ENCODE measurements at regions not wholly inside any gene's neighbourhood (a gene's known extent, or its start where the extent isn't known, plus 50 kb on each side); places are given as distances from the start of the nearest gene placed in this dataset.

DNA sequence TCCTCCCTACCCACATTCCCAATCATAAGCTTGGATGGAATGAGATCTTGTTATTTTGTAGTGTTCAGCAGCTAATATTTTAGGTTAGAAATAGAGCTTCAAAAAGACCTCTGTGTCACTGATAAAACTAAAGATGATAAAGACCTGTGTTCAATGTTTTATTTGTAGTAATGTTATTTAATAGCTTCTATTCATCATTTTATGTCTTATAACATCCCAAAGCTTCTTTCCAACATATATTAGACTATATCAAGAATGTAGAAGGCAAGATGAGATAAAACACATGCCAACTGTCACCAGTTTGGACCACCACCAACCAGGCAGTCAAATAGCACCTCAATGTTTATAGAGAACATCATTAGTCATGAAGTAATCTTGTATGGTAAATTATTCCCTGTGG, 409.5 kb upstream of the ITGA1 start:
- TF ChIP-seq, protein P1, sequence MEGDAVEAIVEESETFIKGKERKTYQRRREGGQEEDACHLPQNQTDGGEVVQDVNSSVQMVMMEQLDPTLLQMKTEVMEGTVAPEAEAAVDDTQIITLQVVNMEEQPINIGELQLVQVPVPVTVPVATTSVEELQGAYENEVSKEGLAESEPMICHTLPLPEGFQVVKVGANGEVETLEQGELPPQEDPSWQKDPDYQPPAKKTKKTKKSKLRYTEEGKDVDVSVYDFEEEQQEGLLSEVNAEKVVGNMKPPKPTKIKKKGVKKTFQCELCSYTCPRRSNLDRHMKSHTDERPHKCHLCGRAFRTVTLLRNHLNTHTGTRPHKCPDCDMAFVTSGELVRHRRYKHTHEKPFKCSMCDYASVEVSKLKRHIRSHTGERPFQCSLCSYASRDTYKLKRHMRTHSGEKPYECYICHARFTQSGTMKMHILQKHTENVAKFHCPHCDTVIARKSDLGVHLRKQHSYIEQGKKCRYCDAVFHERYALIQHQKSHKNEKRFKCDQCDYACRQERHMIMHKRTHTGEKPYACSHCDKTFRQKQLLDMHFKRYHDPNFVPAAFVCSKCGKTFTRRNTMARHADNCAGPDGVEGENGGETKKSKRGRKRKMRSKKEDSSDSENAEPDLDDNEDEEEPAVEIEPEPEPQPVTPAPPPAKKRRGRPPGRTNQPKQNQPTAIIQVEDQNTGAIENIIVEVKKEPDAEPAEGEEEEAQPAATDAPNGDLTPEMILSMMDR (IDR thresholded peaks at IDR 0.05; ENCODE audit: insufficient read depth, low read length): no peak
- H3K4me3 ChIP-seq (ENCODE audit: low read depth, low read length): no peak overlapping the region
- DNase-seq (ENCODE audit: low read depth): no peak

GRCh38 chr5:52388349-52388748, 399.4 kb upstream of the ITGA1 start:
- TF ChIP-seq, protein P1 (IDR thresholded peaks at IDR 0.05; ENCODE audit: insufficient read depth, low read length): no peak
- no peak overlapping the region for H3K4me3 ChIP-seq (ENCODE audit: low read depth, low read length)
- DNase-seq (ENCODE audit: low read depth): no peak

GRCh38 chr5:52392321-52392720, 395.4 kb upstream of the ITGA1 start:
- TF ChIP-seq, protein P1 (IDR thresholded peaks at IDR 0.05; ENCODE audit: insufficient read depth, low read length): no peak
- no peak overlapping the region for H3K4me3 ChIP-seq (ENCODE audit: low read depth, low read length)
- DNase-seq (ENCODE audit: low read depth): no peak

DNA sequence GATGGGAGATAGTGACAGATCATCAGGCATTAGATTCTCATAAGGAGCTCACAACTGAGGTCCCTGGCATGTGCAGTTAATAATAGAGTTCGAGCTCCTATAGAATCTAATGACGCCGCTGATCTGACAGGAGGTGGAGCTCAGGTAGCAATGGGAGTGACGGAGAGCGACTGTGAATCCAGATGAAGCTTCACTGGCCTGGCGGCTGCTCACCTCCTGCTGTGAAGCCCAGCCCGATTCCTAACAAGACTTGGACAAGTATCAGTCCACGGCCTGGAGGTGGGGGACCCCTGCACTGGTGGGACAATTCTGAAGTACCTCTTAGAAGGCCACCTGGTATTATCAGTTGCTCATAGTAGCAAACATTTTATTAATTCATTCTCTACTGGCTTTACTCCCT, 377.9 kb upstream of the ITGA1 start:
- TF ChIP-seq, protein P1 (IDR thresholded peaks at IDR 0.05; ENCODE audit: insufficient read depth, low read length): no peak
- no peak overlapping the region for H3K4me3 ChIP-seq (ENCODE audit: low read depth, low read length)
- no peak for DNase-seq (ENCODE audit: low read depth)

DNA sequence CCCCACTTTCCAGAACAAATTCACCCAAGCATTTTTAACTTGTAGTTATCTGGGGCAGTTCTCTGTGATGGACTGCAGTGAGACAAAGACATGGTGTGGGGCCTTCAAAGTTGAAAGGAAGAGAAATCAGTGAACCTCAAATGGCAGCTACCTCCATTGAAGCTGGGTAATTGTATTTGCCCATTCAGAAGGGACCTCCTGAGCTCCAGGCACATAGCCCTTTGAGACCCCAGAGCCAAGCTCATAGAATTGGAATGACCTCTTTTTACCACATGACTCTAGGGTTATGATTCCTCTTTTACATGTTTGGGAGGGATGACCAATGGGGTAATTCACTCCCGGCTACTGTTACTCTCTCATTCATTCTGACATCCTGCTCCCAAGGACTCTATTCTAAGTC, 368.4 kb upstream of the ITGA1 start:
- H3K4me3 ChIP-seq (ENCODE audit: low read depth, low read length): no peak overlapping the region
- TF ChIP-seq, protein P1 (IDR thresholded peaks at IDR 0.05; ENCODE audit: insufficient read depth, low read length): no peak

DNA sequence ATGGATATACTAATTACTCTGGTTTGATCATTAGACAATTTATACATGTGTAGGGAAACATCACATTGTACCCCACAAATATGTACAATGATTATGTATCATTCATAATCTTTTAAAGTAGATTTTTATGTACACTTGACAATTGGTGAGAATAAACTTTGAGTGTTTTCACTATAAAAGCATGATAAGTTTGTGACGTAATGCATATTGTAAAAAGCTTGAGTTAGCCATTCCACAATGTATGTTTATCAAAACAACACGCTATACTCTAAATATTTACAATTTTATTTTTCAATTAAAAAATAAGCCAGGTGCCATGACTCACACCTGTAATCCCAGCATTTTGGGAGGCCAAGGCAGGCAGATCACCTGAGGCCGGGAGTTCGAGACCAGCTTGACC, 360.1 kb upstream of the ITGA1 start:
- no peak for DNase-seq (ENCODE audit: low read depth)
- no peak overlapping the region for H3K4me3 ChIP-seq (ENCODE audit: low read depth, low read length)
- TF ChIP-seq, protein P1 (IDR thresholded peaks at IDR 0.05; ENCODE audit: insufficient read depth, low read length): no peak

More for the DNA sequence above, 368.4 kb upstream of the ITGA1 start:
- no peak for DNase-seq (ENCODE audit: low read depth)

DNA sequence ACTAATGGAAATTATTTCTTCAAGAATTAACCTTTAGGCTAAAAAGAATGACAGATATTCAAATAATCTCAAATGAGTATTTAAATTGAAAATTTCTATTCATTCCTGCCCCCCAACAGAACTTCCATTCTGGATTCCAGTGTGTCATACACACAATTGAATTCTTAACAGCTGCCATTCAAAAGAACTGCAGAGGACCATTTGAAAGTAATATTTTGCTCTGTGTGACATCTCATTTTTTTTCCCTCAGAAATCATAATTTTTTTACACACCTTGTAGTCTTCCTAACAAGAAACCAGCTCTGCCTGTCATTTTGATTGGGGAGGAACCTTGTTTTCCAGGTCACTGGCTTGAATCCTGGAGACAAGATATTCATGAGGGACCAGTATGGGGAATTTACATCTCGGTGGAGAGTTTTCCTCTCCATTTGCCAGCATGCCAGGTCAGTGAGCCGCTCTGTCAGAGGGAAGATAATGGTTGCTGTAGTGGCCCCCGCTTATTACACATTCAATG, 358.7 kb upstream of the ITGA1 start:
- DNase-seq (ENCODE audit: low read depth): no peak
- H3K4me3 ChIP-seq (ENCODE audit: low read depth, low read length): no peak overlapping the region
- TF ChIP-seq, protein P1 (IDR thresholded peaks at IDR 0.05; ENCODE audit: insufficient read depth, low read length): no peak

Data from fibroblast of the aortic adventitia (primary cell).